Right hindlimb (tissue), 1 donor: ENCODE measurements at regions not wholly inside any gene's neighbourhood (a gene's known extent, or its start where the extent isn't known, plus 50 kb on each side); places are given as distances from the start of the nearest gene placed in this dataset.

ENCODE experiments used
- DNase-seq: peaks from one replicate; pipeline ENCODE4 v3.0.0-alpha.2; 2018

DNA sequence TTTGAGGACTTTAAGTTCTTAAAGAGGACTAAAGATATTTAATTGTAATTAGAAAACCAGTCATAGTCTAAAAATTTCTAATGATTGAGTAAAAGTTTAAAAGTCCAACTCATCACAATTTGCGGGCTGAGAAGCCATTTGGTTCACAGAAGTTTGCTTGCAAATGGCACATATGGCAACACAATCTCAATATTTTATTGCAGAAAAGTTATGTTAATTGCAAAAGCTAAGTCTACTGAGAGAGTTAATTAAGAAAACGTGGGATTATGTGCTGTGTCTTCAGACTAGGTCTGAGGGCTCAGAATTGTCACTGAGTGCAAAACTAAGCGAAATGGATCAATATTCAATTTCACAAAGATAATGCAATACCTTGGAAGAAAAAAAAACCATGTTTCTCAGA is 289.7 kb downstream of the PYDC2 start:
- no peak for DNase-seq

DNA sequence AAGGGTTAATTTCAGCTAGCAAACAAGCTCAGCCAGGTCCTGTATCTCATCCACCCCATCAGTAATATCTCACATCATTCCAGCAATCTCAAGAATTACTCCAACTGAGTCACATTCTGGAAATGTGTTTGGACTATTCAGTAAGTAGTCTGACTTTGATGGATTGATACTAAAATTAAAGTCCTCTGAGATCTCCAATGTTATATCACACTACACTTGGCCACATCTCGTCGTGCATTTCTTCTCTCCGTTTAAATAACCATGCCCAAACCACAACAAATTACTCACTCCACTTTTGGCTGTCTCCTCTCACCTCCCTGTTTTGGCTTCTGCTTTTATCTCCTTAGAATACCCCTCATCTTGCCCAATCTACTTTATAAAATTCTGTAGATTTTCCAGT is 292.2 kb downstream of the PYDC2 start:
- no peak for DNase-seq

DNA sequence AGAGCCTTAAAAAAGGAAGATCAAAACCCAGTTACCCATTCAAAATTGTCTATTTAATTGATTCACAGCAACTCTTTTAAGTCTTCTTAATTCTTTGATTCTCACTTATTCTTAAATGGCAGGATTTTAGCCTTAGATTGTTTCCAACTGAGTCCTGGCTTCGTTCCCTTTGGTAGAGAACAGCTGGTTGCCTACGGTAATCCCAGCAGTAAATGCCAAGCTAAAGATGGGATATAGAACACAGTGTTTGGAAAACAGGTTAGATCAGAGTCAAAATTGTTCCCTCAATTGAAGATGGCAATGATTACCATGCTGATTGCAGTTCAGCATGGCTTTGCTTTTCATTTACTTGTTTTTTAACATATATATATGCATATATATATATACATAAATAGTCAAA is 300.9 kb downstream of the PYDC2 start:
- no peak for DNase-seq

DNA sequence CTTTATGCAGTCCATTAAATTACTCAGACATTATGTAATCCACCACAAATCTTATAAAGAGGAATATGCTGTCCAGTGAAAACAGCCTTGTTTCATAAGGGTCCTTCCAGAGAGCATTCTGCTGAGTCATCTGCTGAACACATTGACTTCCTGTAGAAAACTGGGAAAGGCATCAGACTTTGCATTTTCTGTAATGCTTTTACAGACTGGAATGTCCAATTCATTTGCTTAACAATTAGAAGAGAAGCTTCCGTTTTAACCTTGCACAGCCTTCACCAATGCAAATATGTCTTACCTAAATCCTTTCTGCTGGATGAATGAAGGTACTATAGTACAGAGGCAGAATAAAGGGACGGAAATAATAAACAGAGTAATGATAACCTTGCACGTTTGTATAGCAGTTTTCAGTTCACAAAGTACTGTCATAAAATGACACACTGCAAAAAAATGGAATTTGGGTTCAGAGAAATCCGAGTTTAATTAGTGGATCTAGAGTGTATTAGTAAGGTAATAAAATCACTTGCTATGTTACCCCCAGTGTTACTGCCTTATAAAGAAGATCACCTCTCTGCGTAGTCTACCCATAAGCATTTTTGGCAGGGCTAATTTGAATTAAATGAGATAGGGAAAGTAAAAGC is 301.5 kb downstream of the PYDC2 start:
- DNase-seq = peak; percentile 24

DNA sequence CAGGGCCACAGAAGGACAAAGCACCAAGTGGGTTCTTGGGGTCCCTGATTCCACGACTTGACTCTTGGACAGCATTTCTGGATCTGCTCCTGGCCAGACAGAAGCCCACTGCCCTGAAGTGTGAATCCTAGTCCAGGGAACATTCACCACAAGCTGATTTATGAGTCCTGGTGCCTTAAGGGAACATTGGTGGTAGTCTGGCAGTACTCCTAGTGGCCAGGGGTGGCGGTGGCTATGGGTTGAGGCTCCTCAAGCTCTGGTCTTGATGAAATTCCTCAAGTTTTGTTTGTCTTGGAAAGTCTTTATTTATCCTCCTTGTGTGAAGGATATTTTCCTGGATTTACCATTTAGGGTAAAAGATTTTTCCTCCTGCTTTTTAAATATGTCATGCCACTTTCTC is 307.5 kb downstream of the PYDC2 start:
- no peak for DNase-seq

DNA sequence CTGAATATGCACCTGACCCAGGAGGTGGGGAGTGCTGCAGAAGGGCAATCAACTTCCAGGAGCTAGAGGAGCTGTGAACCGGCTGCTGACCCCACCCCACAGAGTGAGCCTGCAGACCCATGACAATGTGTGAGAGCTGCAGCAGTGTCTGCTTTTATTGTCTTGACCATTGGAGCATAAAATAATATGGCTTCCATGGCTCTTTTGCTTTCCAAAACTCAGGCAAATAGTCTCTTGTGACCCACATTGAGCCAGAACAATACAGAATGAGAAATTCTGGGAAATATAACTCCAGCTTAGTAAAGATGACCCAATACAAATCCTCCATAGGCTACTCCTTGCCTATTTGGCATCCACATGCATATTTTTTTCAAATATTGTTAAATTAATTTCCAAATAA is 309.6 kb downstream of the PYDC2 start:
- peak; percentile 27 for DNase-seq

DNA sequence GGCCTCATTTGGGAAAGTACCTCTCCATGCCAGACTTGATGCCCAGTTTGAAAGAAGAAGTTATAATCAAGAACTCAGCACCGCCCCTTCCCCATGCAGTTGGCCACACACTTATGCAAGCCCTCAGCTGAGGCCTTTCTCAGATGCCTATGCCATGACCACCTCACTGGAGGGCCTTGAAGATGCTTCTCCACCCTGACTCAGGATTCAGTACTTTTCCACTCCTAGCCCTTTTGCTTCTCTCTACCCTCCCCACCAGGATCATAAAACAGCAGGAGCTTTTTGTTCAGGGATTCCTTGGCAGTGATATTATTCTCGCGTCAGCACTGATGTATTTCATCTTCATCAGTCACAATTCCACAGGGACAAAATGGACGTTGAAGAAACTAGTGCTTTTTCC is 313.5 kb downstream of the PYDC2 start:
- DNase-seq = no peak

DNA sequence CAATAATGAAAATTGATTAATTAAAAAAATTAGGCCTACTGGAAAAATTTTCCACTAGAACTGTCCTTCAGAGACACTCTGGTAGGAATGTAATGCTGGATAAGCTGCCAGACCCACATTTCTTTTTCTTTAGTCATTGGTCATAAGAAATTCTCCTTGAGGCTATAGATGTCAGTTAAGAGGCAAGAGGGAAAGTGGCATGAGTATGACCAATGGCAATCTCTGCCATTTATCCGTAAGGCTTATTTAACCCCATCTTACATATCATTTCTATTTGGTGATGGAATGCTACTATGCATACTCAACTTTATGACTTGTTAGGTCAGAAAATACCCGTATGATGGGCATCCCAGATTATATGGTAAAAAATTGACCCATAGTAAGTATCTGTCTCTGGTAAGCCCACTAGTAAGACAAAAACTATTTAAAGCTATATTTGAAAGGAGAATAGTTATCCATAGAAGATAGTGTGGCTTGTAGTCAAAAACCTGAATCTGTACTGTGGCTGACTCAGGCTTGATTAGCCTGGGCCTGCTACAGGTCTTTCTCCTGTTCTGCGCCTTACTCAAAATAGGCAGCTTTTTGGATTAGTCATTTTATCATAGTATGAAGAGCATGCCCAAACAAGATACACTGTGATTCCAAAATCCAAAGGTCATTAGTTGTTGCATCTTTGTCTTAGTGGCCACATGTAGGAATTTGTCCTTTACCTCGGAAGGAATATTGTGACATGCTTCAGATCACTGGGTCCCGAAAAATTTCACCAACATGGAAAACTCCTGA is 314.7 kb downstream of the PYDC2 start:
- no peak for DNase-seq

DNA sequence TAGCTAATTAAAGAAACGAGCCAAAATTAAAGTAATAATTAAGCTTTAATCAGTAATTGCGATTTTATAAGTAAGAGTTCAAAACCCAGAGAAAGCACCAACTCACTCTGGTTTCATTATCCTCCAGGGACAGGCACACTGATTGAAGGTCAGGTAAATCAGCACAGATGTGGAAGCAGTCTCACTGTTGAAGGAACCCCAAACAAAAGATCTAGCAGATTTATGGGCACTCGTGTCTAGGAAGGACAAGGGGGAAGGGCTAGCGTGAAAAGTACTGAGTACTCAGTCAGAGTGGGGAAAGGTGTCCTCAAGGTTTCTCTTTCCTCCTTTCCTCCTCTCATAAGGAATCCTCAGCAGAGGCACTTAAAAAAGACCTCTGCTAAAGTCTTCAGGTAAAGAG is 320.1 kb downstream of the PYDC2 start:
- DNase-seq = no peak

DNA sequence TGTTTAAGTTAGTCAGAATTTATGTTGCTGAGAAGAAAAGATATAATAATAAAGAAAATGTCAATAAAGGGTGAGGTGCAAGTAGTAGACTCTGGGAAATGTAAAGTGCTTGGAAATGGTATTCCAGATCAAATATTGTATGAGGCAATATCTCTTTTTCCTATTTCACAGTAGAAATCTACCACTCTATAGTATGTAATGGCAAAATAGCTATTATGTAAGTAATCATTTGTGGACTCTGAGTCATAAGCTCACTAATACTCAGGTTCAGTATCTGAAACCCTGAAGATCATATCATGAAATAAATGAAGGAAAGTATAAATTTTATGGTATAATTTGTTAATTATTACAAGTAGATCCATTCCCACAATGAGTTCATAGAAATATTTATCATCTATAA is 322.1 kb downstream of the PYDC2 start:
- DNase-seq = no peak

DNA sequence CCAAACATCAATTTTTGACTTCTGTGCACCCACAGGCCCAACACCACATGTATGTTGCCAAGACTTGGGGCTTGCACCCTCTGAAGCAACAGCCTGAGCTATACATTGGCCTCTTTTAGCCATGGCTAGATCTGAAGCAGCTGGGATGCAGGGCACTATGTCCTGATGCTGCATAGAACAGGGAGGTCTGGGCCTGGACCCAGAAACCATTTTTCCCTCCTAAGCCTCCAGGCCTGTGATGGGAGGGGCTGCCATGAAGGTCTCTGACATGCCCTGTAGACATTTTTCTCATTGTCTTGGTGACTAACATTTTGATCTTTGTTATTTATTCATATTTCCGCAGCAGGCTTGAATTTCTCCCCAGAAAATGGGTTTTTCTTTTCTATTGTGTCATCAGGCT is 330.0 kb downstream of the PYDC2 start:
- no peak for DNase-seq

DNA sequence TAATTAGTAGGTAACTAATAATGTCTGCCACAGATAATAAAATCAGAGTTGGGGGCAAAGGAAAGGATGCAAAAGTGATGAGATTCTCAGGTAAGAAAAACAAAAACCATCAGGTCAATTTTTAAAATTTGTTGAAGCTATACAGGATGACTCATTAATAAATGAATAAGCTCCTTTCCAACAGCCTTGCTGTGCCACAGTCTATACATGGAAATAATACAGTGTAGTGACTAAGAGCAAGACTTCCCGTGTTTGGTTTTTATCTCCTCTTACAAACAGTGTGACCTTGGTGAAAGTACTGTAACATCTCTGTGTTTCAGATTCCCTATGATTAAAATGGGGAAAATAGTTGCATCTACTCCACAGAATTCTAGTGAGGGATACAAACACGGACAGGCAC is 331.6 kb downstream of the PYDC2 start:
- no peak for DNase-seq

DNA sequence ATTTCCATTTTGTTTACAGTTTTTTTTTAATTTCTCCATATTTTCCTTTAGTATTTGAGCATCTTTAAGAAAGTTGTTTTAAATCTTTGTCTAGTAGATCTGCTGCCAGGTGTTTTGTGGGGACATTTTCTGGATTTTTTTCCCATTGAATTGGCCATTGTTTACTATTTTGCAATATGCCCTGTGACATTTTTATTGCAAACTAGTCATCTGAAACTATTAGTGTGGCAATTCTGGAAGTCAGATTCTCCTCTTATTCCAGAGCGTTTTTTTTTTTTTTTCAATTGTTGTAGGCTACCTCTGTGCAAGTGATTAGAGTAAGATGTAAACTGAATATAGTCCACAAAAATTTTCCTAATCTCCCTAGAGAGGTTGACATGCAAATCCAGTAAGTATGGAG is 334.2 kb downstream of the PYDC2 start:
- DNase-seq = no peak

DNA sequence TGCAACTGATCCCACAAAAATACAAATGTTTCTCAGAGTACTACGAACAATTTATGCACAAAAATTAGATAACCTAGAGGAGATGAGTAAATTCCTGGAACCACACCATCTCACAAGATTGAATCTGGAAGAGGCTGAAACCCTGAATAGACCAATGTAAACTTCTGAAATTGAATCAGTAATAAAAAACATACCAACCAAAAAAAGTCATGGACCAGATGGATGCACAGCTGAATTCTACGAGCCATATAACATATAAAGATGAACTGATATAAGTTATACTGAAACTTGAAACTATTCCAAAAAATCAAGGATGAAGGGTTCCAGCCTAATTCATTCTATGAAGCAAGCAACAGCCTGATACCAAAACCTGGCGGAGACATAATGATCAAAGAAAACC is 336.3 kb downstream of the PYDC2 start:
- no peak for DNase-seq

DNA sequence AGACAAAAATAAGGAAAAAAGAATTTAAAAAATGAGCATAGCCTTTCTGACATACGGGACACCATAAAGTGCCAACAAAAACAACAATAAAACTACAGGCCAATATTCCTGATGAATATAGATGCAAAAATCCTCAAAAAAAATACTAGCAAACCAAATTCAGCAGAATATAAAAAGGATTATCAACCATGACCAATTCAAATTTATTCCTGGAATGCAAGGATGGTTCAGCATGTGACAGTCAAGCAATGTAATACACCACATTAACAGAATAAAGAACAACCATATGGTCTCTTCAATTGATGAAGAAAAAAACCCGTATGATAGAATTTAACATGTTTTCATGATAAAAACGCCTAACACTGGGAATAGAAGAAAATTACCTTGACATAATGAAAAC is 341.7 kb downstream of the PYDC2 start:
- DNase-seq = no peak

DNA sequence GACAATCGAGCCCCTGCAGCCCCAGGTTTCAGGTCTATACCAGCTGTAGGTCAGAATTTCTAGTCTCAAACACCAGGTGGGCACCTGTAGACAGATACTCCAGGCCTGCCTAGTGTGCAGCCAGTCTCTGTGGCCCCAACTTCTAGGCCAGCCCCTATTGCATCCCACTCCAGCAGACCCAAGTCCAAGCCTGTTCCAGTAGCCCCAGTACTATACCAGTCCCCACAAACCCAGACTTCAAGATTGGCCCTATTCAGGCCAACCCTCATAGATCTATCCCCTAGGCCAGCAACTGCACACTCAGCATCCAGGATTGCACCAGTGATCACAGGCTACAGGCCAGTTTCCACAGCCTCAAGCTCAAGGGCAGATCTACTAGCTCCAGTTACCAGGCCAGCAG is 344.0 kb downstream of the PYDC2 start:
- no peak for DNase-seq

DNA sequence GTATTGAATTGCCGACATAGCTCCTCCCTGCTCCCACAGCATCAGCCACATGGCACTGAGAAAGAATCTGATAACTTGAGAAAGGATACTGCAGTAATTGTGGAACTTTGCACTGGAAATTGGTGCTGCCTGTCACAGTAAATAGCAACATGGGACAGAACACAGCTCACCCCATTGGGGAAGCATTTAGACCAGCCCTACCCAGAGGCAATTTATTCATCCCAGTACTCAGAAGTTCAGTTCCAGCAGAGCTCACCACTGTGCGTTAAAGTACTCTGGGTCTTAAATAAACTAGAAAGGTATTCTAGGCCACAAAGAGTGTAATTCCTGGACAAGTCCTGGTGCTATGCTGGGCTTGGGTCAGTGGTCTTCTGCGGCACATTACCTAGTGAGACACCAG is 347.1 kb downstream of the PYDC2 start:
- no peak for DNase-seq

DNA sequence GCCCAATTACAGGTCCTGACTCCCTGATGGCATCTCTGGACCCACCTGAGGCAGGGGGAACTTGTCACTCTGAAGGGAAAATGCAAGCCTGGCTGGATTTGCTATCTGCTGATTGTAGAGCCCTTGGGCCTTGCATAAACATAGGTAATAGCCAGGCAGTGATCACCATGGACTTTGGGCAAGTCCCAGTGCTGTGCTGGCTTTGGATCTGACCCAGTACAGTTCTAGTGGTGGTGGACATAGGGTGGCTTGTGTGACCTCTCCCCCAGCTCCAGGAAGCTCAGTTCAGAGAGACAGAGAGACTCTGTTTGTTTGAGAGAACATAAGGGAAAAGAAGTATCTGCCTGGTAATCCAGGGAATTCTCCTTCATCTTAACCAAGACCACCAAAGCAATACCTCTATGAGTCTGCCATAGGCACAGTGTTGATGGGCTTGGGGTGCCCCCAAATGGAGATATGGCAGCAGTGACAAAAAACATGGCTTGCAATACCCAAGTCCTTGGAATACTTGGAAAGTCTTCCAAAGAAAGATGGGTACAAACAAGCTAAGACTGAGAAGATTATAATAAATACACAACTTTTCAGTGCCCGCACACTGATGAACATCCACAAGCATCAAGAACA is 348.5 kb downstream of the PYDC2 start:
- DNase-seq = no peak

DNA sequence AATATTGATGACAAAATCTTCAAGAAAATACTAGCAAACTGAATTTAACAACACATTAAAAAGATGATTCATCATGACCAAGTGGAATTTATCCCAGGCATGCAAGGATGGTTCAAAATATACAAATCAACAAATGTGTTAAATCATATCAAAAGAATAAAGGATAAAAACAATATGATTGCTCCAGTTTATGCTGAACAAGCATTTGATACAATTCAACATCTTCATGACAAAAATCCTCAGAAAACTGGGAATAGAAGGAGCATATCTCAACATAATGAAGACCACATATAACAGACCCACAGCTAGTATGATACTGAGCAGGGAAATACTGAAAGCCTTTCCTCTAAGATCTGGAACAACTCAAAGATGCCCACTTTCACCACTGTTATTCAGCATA is 352.3 kb downstream of the PYDC2 start:
- DNase-seq = no peak

DNA sequence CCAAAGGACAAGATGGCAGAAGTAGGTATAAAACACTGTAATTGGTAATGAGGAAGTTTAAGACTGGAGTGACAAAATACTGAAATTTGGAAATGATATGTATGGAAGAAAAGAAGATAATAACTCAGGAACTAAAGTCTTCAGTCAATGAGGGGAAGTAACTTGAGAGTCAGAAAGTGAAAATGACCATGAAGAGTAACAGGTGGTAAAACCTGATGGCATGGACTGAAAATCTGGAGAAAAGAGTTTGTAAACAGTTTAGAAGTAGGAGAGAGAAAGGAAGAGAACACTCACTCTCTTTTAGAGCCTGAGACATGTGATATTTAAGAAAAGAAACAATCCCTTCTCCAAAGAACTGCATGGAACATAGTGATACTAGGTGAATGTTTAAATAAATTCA is 387.9 kb downstream of the PYDC2 start:
- DNase-seq = no peak

DNA sequence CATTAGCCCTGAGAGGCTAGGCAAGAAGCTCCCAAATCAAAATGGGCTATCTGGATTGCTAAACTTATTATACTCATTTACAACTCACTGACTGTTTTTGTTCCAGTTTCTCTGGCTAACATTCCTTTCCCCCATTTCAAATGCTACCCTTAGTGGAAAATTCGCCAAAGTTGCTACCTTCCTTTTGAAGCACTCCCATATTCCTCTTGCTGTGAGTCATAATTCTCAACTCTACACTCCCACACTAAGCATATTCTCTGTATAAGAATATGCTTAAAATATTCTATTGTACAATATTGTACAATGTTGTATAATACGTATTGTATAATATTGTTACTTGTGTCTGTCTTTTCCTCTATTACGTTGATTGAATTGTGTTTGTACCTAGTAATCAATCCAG is 398.6 kb downstream of the PYDC2 start:
- DNase-seq = no peak

DNA sequence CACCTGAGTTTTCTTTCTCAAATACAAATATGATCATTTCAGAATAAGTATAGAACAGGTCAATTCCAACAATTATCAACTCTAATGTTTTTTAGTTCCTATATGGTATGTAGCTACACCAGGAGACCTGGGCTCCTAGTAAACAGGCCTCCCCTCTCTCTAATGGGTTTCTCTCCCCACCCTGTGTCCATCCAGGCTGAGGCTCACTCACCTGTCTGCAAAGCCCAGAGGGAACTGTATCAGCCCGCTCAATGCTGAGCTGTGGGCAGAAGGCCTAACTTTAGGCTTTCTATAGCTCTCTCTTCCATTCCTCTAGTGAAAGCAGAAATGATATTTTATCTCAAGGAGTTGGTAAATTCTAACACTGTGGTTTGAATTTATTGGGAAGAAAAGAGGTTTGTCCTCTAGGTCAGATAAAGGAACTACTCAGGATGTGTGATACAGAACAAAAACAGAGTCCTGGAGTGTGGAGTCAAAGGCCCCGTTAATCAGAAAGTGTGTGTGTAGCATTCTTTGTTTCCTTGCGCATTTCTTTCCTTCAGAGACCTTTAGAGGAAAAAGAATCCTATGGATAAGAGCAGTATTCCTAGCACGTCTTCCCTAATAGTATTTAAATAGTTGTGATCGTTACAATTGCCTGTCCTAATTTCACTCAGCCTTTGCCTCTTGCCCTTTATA is 408.9 kb downstream of the PYDC2 start:
- DNase-seq = no peak

DNA sequence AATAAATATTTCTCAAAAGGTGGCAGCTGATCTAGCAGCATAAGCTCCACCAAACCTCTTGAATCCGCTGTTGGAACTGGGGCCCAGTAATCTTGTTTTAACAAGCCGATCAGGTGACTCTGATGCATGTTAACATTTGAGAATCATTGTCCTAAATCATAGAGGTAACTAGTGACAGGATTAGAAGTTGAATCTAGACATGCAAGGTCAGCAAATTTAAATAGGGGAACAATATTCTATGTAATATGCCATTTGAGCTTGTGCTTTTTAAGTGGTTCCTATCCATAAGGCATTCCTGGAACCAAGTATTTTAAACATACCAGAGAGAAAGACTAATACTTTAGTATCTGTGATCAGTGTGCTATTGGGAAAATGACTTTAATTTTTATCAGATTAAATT is 412.8 kb downstream of the PYDC2 start:
- DNase-seq = no peak

DNA sequence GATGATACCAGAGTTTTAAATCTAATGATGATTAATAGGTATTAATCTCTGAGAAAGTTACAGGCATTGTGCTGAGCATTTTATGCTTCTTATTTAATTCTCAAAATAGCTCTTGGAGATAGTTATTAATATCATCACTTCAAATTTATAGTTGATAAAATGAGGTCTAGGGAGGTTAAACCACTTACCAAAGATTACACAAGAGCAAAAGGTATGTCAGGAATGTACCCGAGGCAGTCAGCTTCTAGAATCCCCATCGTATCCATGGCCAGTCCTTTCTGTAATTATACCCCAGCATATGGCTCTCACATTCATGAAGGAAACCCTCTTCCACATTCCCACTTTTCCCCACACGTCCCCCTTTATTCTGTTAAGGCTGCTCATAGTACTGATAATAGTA is 421.3 kb downstream of the PYDC2 start:
- no peak for DNase-seq
